ENCODE measurements at regions not wholly inside any gene's neighbourhood (a gene's known extent, or its start where the extent isn't known, plus 50 kb on each side); places are given as distances from the start of the nearest gene placed in this dataset.

- no peaks in the 10 kb centered on the region for H3K36me3 ChIP-seq (ENCODE audit: insufficient read depth, low read length)
- ATAC-seq (ENCODE audit: poor library complexity), result no peak
- Mint-ChIP-seq H3K27ac (no peak overlapping the region), H3K27me3 (no peaks in the 10 kb centered on the region), H3K9me3 (peaks cover 2% of the 10 kb centered on the region), H3K4me1 (ENCODE audit: low read depth) (no peaks in the 10 kb centered on the region), H3K36me3 (ENCODE audit: low read depth) (no peaks in the 10 kb centered on the region), H3K4me3 (no peak overlapping the region)
- H3K4me3 ChIP-seq (ENCODE audit: low read length), result no peak overlapping the region
- TF ChIP-seq CTCF (IDR thresholded peaks at IDR 0.05), result no peak
- no peaks in the 10 kb centered on the region for H3K27me3 ChIP-seq (ENCODE audit: control insufficient read depth in 1 of 2, insufficient read depth in 2 of 2, low read length in 2 of 2)
- ChIA-PET POLR2A (no interaction called here), CTCF (interaction anchor here (0.7 kb wide), 1 partner anchor 19 kb away, joined by 4 read pairs; no protein-coding TSS in a partner anchor)
- intact Hi-C loops (cut with DNase I, micrococcal nuclease), result no loop called here
- no peak for DNase-seq
- no peaks in the 10 kb centered on the region for H3K4me1 ChIP-seq (ENCODE audit: insufficient read depth, low read length)
- H3K27ac ChIP-seq (ENCODE audit: low read depth in 1 of 2, low read length in 2 of 2), result no peak overlapping the region
- H3K9me3 ChIP-seq (ENCODE audit: control insufficient read depth in 1 of 2, insufficient read depth in 1 of 2, low read length in 2 of 2), result peaks cover 0 to 3% of the 10 kb centered on the region in 2 experiments
These were observed 61.9 kb downstream of the DDIT4L start for GRCh38 chr4:100128338-100128737.

- intact Hi-C loops (cut with DNase I, micrococcal nuclease), result no loop called here
- no peak for TF ChIP-seq CTCF (IDR thresholded peaks at IDR 0.05)
- no peak overlapping the region for H3K4me3 Mint-ChIP-seq
- POLR2A ChIA-PET, result no interaction called here
- peaks cover 2% of the 10 kb centered on the region for H3K9me3 Mint-ChIP-seq
- no peak overlapping the region for H3K27ac Mint-ChIP-seq
- ATAC-seq (ENCODE audit: poor library complexity), result no peak
- DNase-seq, result no peak
- peaks cover 15% of the 10 kb centered on the region for H3K27me3 Mint-ChIP-seq
- Histone ChIP-seq H3K27ac (ENCODE audit: low read depth in 1 of 2, low read length in 2 of 2) (no peak overlapping the region), H3K4me1 (ENCODE audit: insufficient read depth, low read length) (no peaks in the 10 kb centered on the region), H3K4me3 (ENCODE audit: low read length) (no peak overlapping the region), H3K36me3 (ENCODE audit: insufficient read depth, low read length) (no peaks in the 10 kb centered on the region), H3K27me3 (ENCODE audit: control insufficient read depth in 1 of 2, insufficient read depth in 2 of 2, low read length in 2 of 2) (peaks cover 0 to 6% of the 10 kb centered on the region in 2 experiments), H3K9me3 (ENCODE audit: control insufficient read depth in 1 of 2, insufficient read depth in 1 of 2, low read length in 2 of 2) (peaks cover 0 to 3% of the 10 kb centered on the region in 2 experiments)
- CTCF ChIA-PET, result no interaction called here
- no peaks in the 10 kb centered on the region for H3K4me1 Mint-ChIP-seq (ENCODE audit: low read depth)
- H3K36me3 Mint-ChIP-seq (ENCODE audit: low read depth), result no peaks in the 10 kb centered on the region
These were observed 65.6 kb downstream of the DDIT4L start for GRCh38 chr4:100124715-100125114.

GRCh38 chr4:100118181-100118580 is 72.1 kb downstream of the DDIT4L start:
- Mint-ChIP-seq H3K4me1 (ENCODE audit: low read depth) (no peaks in the 10 kb centered on the region), H3K4me3 (no peak overlapping the region), H3K27me3 (peaks cover 21% of the 10 kb centered on the region), H3K27ac (no peak overlapping the region), H3K9me3 (no peaks in the 10 kb centered on the region), H3K36me3 (ENCODE audit: low read depth) (no peaks in the 10 kb centered on the region)
- no peaks in the 10 kb centered on the region for H3K36me3 ChIP-seq (ENCODE audit: insufficient read depth, low read length)
- POLR2A ChIA-PET, result no interaction called here
- ATAC-seq (ENCODE audit: poor library complexity) (no peak), DNase-seq (no peak)
- TF ChIP-seq CTCF (IDR thresholded peaks at IDR 0.05), result no peak
- H3K9me3 ChIP-seq (ENCODE audit: control insufficient read depth in 1 of 2, insufficient read depth in 1 of 2, low read length in 2 of 2), result no peaks in the 10 kb centered on the region
- H3K4me3 ChIP-seq (ENCODE audit: low read length), result no peak overlapping the region
- CTCF ChIA-PET, result no interaction called here
- no peaks in the 10 kb centered on the region for H3K4me1 ChIP-seq (ENCODE audit: insufficient read depth, low read length)
- peaks cover 0 to 6% of the 10 kb centered on the region in 2 experiments for H3K27me3 ChIP-seq (ENCODE audit: control insufficient read depth in 1 of 2, insufficient read depth in 2 of 2, low read length in 2 of 2)
- no peak overlapping the region for H3K27ac ChIP-seq (ENCODE audit: low read depth in 1 of 2, low read length in 2 of 2)
- intact Hi-C loops (cut with DNase I, micrococcal nuclease), result no loop called here
